SK-N-SH treated with all-trans-retinoic acid at 6 μM for 48 hours (cell line): ENCODE measurements at regions not wholly inside any gene's neighbourhood (a gene's known extent, or its start where the extent isn't known, plus 50 kb on each side); places are given as distances from the start of the nearest gene placed in this dataset.

Experiments used
- GLIS3 ChIP-seq: fragments of 250-450 bp; sonication (Bioruptor Pico); IDR thresholded peaks from 2 replicates; pipeline ENCODE4 v1.5.0; 2020; ENCODE audit warnings: mild to moderate bottlenecking, moderate library complexity
- PATZ1 ChIP-seq: fragments of 250-450 bp; sonication (Bioruptor Pico); IDR thresholded peaks from 2 replicates; pipeline ENCODE4 v1.8.0; 2020; ENCODE audit warnings: mild to moderate bottlenecking, moderate library complexity, borderline replicate concordance
- ZC3H10 ChIP-seq: fragments of 250-450 bp; sonication (Bioruptor Pico); IDR thresholded peaks from 2 replicates; pipeline ENCODE4 v1.5.1; 2021; ENCODE audit warnings: mild to moderate bottlenecking, moderate library complexity
- ZFP3 ChIP-seq: fragments of 250-450 bp; sonication (Bioruptor Pico); IDR thresholded peaks from 2 replicates; pipeline ENCODE4 v1.5.0; 2020; ENCODE audit warnings: mild to moderate bottlenecking, moderate library complexity
- ZFP30 ChIP-seq: fragments of 450-650 bp; formaldehyde crosslinking; IDR thresholded peaks from 2 replicates; pipeline ENCODE4 v1.5.0; 2022; ENCODE audit warnings: mild to moderate bottlenecking, moderate library complexity
- ZNF8 ChIP-seq: fragments of 450-650 bp; formaldehyde crosslinking; IDR thresholded peaks from 2 replicates; pipeline ENCODE4 v1.5.0; 2020; ENCODE audit warnings: mild to moderate bottlenecking, moderate library complexity
- TF ChIP-seq, protein P1 (sequence below): fragments of 250-450 bp; sonication (Bioruptor Pico); IDR thresholded peaks from 2 replicates; pipeline ENCODE4 v1.5.0; 2020; ENCODE audit warnings: mild to moderate bottlenecking, moderate library complexity
- TF ChIP-seq, protein P2 (sequence below): fragments of 250-450 bp; sonication (Bioruptor Pico); IDR thresholded peaks from 2 replicates; pipeline ENCODE4 v1.5.1; 2020; ENCODE audit warnings: low read depth, mild to moderate bottlenecking, moderate library complexity

- TF ChIP-seq, protein P1, sequence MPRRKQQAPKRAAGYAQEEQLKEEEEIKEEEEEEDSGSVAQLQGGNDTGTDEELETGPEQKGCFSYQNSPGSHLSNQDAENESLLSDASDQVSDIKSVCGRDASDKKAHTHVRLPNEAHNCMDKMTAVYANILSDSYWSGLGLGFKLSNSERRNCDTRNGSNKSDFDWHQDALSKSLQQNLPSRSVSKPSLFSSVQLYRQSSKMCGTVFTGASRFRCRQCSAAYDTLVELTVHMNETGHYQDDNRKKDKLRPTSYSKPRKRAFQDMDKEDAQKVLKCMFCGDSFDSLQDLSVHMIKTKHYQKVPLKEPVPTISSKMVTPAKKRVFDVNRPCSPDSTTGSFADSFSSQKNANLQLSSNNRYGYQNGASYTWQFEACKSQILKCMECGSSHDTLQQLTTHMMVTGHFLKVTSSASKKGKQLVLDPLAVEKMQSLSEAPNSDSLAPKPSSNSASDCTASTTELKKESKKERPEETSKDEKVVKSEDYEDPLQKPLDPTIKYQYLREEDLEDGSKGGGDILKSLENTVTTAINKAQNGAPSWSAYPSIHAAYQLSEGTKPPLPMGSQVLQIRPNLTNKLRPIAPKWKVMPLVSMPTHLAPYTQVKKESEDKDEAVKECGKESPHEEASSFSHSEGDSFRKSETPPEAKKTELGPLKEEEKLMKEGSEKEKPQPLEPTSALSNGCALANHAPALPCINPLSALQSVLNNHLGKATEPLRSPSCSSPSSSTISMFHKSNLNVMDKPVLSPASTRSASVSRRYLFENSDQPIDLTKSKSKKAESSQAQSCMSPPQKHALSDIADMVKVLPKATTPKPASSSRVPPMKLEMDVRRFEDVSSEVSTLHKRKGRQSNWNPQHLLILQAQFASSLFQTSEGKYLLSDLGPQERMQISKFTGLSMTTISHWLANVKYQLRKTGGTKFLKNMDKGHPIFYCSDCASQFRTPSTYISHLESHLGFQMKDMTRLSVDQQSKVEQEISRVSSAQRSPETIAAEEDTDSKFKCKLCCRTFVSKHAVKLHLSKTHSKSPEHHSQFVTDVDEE: no peak
- TF ChIP-seq GLIS3 (CRISPR knock-in tag) (no peak), PATZ1 (no peak), ZC3H10 (CRISPR knock-in tag) (no peak), ZFP30 (CRISPR knock-in tag) (no peak), ZNF8 (CRISPR knock-in tag) (no peak), ZFP3 (CRISPR knock-in tag) (no peak)
- TF ChIP-seq, protein P2, sequence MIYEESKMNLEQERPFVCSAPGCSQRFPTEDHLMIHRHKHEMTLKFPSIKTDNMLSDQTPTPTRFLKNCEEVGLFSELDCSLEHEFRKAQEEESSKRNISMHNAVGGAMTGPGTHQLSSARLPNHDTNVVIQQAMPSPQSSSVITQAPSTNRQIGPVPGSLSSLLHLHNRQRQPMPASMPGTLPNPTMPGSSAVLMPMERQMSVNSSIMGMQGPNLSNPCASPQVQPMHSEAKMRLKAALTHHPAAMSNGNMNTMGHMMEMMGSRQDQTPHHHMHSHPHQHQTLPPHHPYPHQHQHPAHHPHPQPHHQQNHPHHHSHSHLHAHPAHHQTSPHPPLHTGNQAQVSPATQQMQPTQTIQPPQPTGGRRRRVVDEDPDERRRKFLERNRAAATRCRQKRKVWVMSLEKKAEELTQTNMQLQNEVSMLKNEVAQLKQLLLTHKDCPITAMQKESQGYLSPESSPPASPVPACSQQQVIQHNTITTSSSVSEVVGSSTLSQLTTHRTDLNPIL: no peak
These were observed 135.4 kb downstream of the HS3ST3B1 start for GRCh38 chr17:14436266-14436665.
